ENCODE measurements at regions not wholly inside any gene's neighbourhood (a gene's known extent, or its start where the extent isn't known, plus 50 kb on each side); places are given as distances from the start of the nearest gene placed in this dataset.

DNA sequence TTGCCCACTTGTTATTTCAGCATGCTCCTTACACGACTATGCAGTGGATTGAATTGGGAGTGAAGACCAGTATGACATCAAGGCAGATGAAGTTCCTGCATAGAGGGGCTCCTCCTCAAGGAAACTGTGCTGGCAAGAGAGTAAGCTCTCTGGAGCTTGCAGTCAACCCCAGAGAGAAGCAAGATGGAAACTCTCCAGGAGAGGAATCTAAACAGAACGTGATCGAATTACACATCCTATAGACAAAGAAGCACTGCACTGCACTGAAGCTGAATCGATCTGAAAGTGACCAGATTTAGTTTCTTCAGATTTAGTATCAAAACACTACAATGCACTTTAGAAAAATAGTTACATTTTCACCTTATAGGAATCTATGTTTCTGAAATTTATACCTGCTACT, 947.7 kb upstream of the TENM4 start:
- TF ChIP-seq POLR2A (IDR thresholded peaks at IDR 0.05; ENCODE audit: low read depth, low read length) (no peak), POLR2AphosphoS5 (IDR thresholded peaks at IDR 0.05; ENCODE audit: low read depth, low read length) (no peak), TAF1 (IDR thresholded peaks at IDR 0.05; ENCODE audit: borderline replicate concordance, low read depth, low read length) (no peak)

All from GM12892 (cell line).